ENCODE measurements at regions not wholly inside any gene's neighbourhood (a gene's known extent, or its start where the extent isn't known, plus 50 kb on each side); places are given as distances from the start of the nearest gene placed in this dataset.

GRCh38 chr2:154577390-154577789 is 121.1 kb upstream of the KCNJ3 start:
- TF ChIP-seq CTCF (conservative IDR thresholded peaks at IDR 0.05; ENCODE audit: low read depth in 2 of 2) = no peak
- TF ChIP-seq EZH2 (IDR thresholded peaks at IDR 0.05; ENCODE audit: low read depth, unreplicated experiment) = no peak
- TF ChIP-seq EZH2phosphoT487 (IDR thresholded peaks at IDR 0.05; ENCODE audit: unreplicated experiment) = no peak
- no peak for TF ChIP-seq REST (IDR thresholded peaks at IDR 0.05; ENCODE audit: unreplicated experiment)
- TF ChIP-seq POLR2AphosphoS5 (IDR thresholded peaks at IDR 0.05; ENCODE audit: low read depth) = no peak
